ENCODE measurements at regions not wholly inside any gene's neighbourhood (a gene's known extent, or its start where the extent isn't known, plus 50 kb on each side); places are given as distances from the start of the nearest gene placed in this dataset.

- DNase-seq = no peak
Observed at GRCh38 chr4:3831529-3832150, 65.5 kb downstream of the ADRA2C start.

- DNase-seq = no peak
Observed at GRCh38 chr4:3832536-3833220, 66.5 kb downstream of the ADRA2C start.

GRCh38 chr4:3833326-3833989 is 67.3 kb downstream of the ADRA2C start:
- DNase-seq = no peak

- DNase-seq = no peak
Observed at GRCh38 chr4:3834186-3834662, 68.0 kb downstream of the ADRA2C start.

- no peak for DNase-seq
Observed at GRCh38 chr4:3834663-3835521, 68.7 kb downstream of the ADRA2C start.

GRCh38 chr4:3835527-3836405 is 69.6 kb downstream of the ADRA2C start:
- DNase-seq = no peak

- no peak for DNase-seq
Observed at GRCh38 chr4:3836406-3836755, 70.2 kb downstream of the ADRA2C start.

GRCh38 chr4:3836756-3837601 is 70.8 kb downstream of the ADRA2C start:
- DNase-seq = no peak

GRCh38 chr4:3838437-3839380 is 72.5 kb downstream of the ADRA2C start:
- DNase-seq = no peak

GRCh38 chr4:3845094-3845743 is 79.0 kb downstream of the ADRA2C start:
- DNase-seq = no peak

GRCh38 chr4:3845744-3846429 is 79.7 kb downstream of the ADRA2C start:
- DNase-seq = no peak

GRCh38 chr4:3847211-3847940 is 81.2 kb downstream of the ADRA2C start:
- no peak for DNase-seq

GRCh38 chr4:3848323-3848722 is 82.1 kb downstream of the ADRA2C start:
- no peak for DNase-seq

GRCh38 chr4:3849140-3849539 is 83.0 kb downstream of the ADRA2C start:
- DNase-seq = no peak

- no peak for DNase-seq
Observed at GRCh38 chr4:3850128-3850527, 83.9 kb downstream of the ADRA2C start.

GRCh38 chr4:3851211-3851610 is 85.0 kb downstream of the ADRA2C start:
- DNase-seq = no peak

- no peak for DNase-seq
Observed at GRCh38 chr4:3851881-3852280, 85.7 kb downstream of the ADRA2C start.

GRCh38 chr4:3852309-3852708 is 86.1 kb downstream of the ADRA2C start:
- DNase-seq = no peak
